Fibroblast of skin of left quadriceps (primary cell): ENCODE measurements at regions not wholly inside any gene's neighbourhood (a gene's known extent, or its start where the extent isn't known, plus 50 kb on each side); places are given as distances from the start of the nearest gene placed in this dataset.
"Not testable (repeated sequence)": the region's sequence is repeated elsewhere in the genome, so short reads cannot be mapped to it uniquely, and the experiment has no call there.

ENCODE experiments used
- DNase-seq, 2 experiments: peaks; one replicate each; pipeline ENCODE4 v3.0.0-alpha.2; 2013; ENCODE audit warnings: low read depth in 2 of 2

DNA sequence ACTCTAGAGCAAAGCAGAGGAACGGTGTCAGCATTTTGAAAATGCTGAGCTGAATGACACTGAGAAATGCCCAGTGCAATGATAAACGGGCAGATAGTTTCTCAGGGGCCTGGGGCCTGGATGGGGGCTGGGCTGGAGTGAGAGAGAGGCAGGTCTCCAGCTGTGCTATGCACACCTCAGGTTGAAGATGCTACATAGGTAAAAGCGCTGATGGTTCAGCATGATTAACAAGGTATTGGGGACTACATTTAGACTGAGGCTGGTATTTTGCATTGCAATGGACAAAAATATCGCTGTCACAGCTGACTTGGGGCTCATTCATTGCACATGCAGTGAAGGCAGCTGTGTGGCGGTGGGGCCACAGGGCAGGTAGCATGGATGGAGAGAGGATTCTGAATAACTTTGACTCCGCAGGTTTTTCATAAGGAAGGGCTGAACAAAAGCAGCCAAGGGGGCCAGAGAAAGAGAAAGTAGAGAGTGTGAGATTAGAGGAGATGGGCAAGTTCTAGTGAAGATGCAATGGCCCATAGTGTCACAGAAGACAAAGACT lies 290.8 kb upstream of the ZNF32 start:
- DNase-seq = no peak

DNA sequence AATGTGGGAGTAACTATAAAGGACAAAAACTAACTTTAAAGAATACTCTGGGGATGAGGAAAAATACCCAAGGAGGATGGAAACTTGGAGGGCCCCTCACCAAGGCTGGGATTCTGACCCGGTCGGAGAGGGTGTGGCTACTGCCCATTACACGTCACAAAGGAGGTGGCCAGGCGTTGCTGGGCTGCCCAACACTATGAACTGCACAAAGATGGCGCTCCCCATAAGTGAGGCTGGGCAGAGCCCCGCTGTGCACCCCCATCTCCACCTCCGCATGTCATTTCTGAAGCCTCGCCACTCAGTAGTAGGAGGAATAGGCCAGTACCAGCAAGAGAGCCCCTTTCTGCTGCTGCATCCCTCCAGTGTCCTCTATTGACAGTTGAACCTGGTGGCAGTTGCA lies 290.1 kb upstream of the ZNF32 start:
- no peak for DNase-seq

- DNase-seq = peak; percentile 88 to 89
These were observed 282.7 kb upstream of the ZNF32 start for GRCh38 chr10:43931308-43931930.

GRCh38 chr10:43930777-43931176 lies 282.1 kb upstream of the ZNF32 start:
- DNase-seq = no peak

GRCh38 chr10:43930243-43930642 lies 281.6 kb upstream of the ZNF32 start:
- DNase-seq = no peak

DNA sequence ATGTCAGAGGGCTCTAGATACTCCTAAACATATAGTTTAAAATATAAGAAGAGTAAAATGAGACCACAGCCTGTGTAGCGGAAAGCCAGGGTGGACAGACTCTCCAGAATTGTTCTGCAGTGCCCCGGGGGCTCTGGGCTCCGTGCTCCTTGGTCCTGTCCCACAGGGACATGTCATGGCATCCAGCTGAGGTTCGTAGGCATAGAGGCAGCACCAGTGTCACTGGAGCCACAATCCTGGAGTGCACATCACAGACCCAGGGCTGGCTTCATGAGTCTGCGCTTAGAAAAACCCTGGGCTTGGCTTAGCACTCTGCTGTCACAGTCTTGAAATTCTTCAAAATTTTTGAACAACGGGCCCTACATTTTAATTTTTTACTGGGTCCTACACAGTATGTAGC lies 280.4 kb upstream of the ZNF32 start:
- no peak for DNase-seq

GRCh38 chr10:43928425-43928968 lies 279.8 kb upstream of the ZNF32 start:
- no peak for DNase-seq

DNA sequence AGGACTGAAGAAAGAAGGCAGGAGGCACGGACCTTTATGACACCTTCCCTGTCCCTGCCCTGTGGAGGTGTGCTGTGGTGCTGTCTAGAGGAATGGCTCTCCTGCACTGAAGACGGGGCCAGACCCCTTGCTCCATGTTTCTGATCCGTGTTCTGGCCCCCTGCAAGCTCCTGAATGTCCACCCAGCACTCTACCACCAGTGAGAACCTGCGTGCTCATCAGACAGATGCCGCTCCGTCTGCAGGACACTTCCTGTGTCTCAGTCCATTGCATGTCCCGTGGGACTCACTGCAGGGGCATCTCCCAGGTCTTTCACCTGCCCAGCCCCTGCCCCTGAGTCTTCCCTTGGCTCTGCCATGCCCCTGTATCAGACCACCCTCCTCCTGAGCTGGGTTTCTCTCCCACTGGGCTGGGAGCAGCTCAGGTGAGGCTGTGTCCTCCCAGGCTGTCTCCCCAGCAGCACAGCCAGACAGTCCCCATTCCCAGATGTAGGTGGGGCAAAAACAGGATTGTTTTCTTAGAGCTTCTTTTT lies 278.3 kb upstream of the ZNF32 start:
- DNase-seq = no peak

GRCh38 chr10:43926371-43926770 lies 277.7 kb upstream of the ZNF32 start:
- no peak for DNase-seq

- DNase-seq = no peak
These were observed 277.1 kb upstream of the ZNF32 start for GRCh38 chr10:43925793-43926192.

DNA sequence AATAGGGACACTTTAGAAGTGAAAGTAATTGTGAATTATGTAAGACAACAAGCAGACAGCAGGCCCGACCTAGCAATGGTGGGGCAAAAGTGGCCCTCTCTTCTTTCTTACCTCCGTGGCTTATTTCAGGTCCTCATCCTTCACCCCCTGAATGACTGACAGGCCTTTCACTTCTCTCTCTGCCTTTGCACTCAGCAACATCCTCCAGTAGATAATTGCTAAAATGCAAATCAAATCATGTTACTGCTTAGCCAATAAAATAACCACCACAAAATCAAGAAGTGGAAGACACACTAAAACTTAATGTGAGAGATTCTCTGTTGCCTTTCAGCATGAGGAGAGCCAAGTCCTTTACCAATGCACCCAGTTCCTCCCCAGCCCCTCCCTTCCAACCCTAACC lies 274.6 kb upstream of the ZNF32 start:
- no peak for DNase-seq

GRCh38 chr10:43922335-43923280 lies 273.9 kb upstream of the ZNF32 start:
- no peak for DNase-seq

DNA sequence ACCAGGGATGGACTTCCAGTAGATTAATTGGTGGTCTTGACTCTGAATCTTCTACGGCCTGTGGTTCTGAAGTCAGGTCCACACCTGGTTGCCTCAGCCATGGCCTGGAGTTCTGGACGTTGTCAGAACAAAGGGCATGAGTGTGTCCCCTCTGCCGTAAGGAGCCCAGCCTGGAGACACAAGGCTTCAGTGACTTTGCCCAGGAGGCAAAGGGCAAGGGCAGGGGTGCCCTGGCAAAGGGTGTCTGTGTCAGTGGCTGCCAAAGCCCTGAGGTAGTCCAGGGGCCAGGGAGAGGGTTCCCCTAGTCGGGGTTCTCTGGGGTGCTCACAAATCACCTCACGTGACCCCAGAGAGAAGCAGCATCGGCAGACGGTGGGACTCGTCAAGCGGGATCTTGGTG lies 273.2 kb upstream of the ZNF32 start:
- no peak for DNase-seq

DNA sequence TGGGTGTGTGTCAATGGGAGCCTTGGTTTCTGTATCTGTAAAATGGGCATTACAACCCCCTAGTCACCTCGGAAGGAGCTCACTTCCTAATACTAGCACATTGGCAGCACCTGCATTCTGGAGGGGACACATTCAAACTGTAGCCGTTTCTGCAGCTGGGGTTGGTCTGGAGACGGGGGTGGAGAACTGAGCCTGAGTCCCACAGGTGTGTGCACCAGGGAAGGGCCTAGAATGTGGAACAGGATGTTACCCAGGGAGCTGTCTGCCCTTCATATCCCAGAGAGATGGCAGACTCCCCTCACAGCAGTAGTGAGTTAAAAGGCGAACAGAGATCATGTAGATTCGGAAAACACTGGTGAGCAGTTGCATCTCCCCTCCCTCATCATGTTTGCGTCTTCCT lies 272.8 kb upstream of the ZNF32 start:
- DNase-seq = no peak

- DNase-seq = not testable (repeated sequence)
These were observed 271.6 kb upstream of the ZNF32 start for GRCh38 chr10:43920236-43920758.

GRCh38 chr10:43913676-43914235 lies 265.1 kb upstream of the ZNF32 start:
- DNase-seq = no peak

DNA sequence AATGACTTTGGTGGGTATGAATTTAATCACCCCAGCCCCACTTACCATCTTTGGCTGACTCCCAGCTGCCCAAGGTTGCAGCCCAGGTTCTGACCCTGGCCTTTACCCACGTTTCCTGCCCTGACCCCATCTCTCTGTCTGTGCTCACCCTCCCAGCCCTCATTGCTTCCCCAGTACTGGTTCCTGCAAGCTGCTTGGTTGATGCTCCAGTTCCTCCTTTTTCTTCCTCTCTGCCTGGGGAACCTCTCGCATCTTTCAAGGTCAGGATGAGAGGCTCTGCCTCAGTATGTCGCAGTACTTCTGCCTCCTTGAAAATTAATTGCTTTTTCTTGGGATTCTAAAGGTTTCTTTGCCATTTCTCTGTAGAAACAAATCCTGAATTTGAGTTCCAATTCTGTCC lies 263.8 kb upstream of the ZNF32 start:
- no peak for DNase-seq

DNA sequence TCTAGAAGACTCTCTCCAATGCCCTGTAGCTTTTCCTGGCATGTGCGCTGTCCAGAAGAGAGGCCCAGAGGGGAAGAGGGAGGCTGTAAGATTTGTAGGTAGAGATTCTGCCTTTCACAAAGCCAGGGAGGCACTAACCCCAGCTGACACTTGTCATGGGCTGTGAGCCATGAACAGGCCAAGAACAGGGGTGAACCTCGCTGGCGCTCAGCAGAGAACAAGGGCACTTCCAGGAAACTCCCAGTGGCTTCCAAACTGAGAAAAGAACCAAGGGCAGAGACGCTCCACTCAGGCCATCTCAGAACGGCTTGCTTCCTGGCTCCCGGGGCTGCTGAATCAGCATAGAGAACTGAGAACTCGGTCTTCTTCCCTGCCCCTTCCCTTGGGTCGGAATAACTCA lies 257.8 kb upstream of the ZNF32 start:
- DNase-seq = no peak

- DNase-seq = peak; percentile 55 to 67
These were observed 257.0 kb upstream of the ZNF32 start for GRCh38 chr10:43905512-43906236.

- no peak for DNase-seq
These were observed 256.2 kb upstream of the ZNF32 start for GRCh38 chr10:43904844-43905243.

GRCh38 chr10:43904301-43904700 lies 255.6 kb upstream of the ZNF32 start:
- DNase-seq = no peak
